DOHH2 (cell line): ENCODE measurements at regions not wholly inside any gene's neighbourhood (a gene's known extent, or its start where the extent isn't known, plus 50 kb on each side); places are given as distances from the start of the nearest gene placed in this dataset.
"Not testable (repeated sequence)": the region's sequence is repeated elsewhere in the genome, so short reads cannot be mapped to it uniquely, and the experiment has no call there.

Experiments
- H3F3A ChIP-seq: fragments of 200-600 bp; sonication (generic), shearing (Covaris generic); 2 replicates; pipeline ENCODE4 v1.6.0; 2016; ENCODE audit warnings: antibody characterized with exemption, mild to moderate bottlenecking; ENCODE audit not compliant: control insufficient read depth, insufficient read depth
- H3K27ac ChIP-seq: fragments of 200-600 bp; sonication (generic); 2 replicates; pipeline ENCODE4 v1.5.1; 2014; ENCODE audit warnings: low read depth, mild to moderate bottlenecking, low read length, moderate library complexity
- H3K27me3 ChIP-seq: fragments of 200-600 bp; sonication (generic); 2 replicates; pipeline ENCODE4 v1.6.1; 2014; ENCODE audit warnings: mild to moderate bottlenecking, low read length, mixed read lengths; ENCODE audit not compliant: control insufficient read depth
- H3K36me3 ChIP-seq: fragments of 200-600 bp; sonication (generic); 2 replicates; pipeline ENCODE4 v1.6.1; 2014; ENCODE audit warnings: mild to moderate bottlenecking, low read length, moderate library complexity, mixed read lengths; ENCODE audit not compliant: control insufficient read depth
- H3K4me1 ChIP-seq: fragments of 200-600 bp; sonication (generic); 2 replicates; pipeline ENCODE4 v1.6.1; 2014; ENCODE audit warnings: mild to moderate bottlenecking, low read length, mixed read lengths; ENCODE audit not compliant: control insufficient read depth
- H3K4me2 ChIP-seq: fragments of 200-600 bp; sonication (generic); 2 replicates; pipeline ENCODE4 v1.6.0; 2014; ENCODE audit warnings: mild to moderate bottlenecking, low read length, moderate library complexity
- H3K4me3 ChIP-seq: fragments of 200-600 bp; sonication (generic); 2 replicates; pipeline ENCODE4 v1.5.1; 2014; ENCODE audit warnings: mild to moderate bottlenecking, low read length, mixed read lengths
- H3K79me2 ChIP-seq: fragments of 200-600 bp; sonication (generic); 2 replicates; pipeline ENCODE4 v1.6.1; 2014; ENCODE audit warnings: mild to moderate bottlenecking, low read length, mixed read lengths; ENCODE audit not compliant: control insufficient read depth
- H3K9me2 ChIP-seq: fragments of 200-600 bp; sonication (generic); replicated peaks from 2 replicates; pipeline ENCODE4 v1.6.1; 2014; ENCODE audit warnings: mild to moderate bottlenecking, low read length, mixed read lengths; ENCODE audit not compliant: control insufficient read depth
- H3K9me3 ChIP-seq: fragments of 200-600 bp; sonication (generic); 2 replicates; pipeline ENCODE4 v1.6.1; 2014; ENCODE audit warnings: antibody characterized with exemption, low read length, mixed read lengths; ENCODE audit not compliant: control insufficient read depth, insufficient read depth
- H4K20me1 ChIP-seq: fragments of 200-600 bp; sonication (generic); 2 replicates; pipeline ENCODE4 v1.6.0; 2014; ENCODE audit warnings: low read depth, mild to moderate bottlenecking, antibody characterized with exemption, low read length, moderate library complexity; ENCODE audit not compliant: control insufficient read depth, insufficient read depth
- CTCF ChIP-seq: fragments of 200-600 bp; sonication (generic); IDR thresholded peaks from one replicate; pipeline ENCODE4 v1.5.1; 2014; ENCODE audit warnings: antibody characterized with exemption, mild to moderate bottlenecking, low read depth, low read length; ENCODE audit not compliant: poor library complexity, severe bottlenecking
- EZH2phosphoT487 ChIP-seq: fragments of 200-600 bp; sonication (generic); IDR thresholded peaks from 2 replicates; pipeline ENCODE4 v1.6.1; 2017; ENCODE audit warnings: borderline replicate concordance, mild to moderate bottlenecking, antibody characterized with exemption, low read length, moderate library complexity, mixed read lengths

DNA sequence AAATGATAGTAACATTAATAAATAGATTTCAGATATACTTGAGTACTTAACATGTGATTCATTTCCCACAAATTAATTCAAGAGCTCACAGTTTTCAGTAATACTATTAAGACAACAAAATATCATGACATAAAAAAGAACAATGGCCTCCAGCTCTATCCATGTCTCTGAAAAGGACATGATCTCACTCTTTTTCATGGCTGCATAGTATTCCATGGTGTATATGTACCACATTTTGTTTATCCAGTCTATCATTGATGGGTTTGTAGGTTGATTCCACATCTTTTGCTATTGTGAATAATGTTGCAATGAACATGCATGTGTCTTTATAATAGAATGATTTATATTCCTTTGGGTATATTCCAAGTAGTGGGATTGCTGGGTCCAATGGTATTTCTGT is 1012.8 kb upstream of the ALCAM start:
- no peaks in the 10 kb centered on the region for H3K36me3 ChIP-seq
- H3K79me2 ChIP-seq: no peaks in the 10 kb centered on the region
- H3K4me2 ChIP-seq: no peak overlapping the region
- TF ChIP-seq CTCF (no peak), EZH2phosphoT487 (no peak)
- no peaks in the 10 kb centered on the region for H3K27me3 ChIP-seq
- H3K9me3 ChIP-seq: no peaks in the 10 kb centered on the region
- H4K20me1 ChIP-seq: no peaks in the 10 kb centered on the region
- H3K27ac ChIP-seq: no peak overlapping the region
- H3F3A ChIP-seq: no peaks in the 10 kb centered on the region
- no peaks in the 10 kb centered on the region for H3K4me1 ChIP-seq
- no peak overlapping the region for H3K4me3 ChIP-seq
- H3K9me2 ChIP-seq: no peaks in the 10 kb centered on the region

DNA sequence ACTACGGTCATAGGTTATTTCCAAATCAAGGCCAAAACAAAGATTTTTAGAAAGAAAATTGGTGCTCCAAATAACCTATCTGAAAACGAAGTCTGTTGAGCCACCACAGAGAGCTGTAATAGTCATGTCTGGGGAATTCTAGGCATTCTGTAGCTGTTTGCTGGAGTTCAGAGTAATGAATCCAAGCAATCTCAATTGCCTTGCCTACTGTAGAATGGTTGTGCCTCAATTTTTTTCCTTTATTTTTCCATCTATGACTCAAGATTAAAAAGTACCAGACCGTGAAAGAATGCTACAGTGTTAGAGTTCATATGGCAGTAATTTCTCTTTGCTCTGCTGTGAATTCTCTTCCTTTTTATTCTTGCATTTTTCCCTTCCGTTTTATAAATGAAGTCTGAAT is 1007.2 kb upstream of the ALCAM start:
- TF ChIP-seq EZH2phosphoT487 (no peak), CTCF (no peak)
- Histone ChIP-seq H3K4me2 (no peak overlapping the region), H3K4me3 (no peak overlapping the region), H3K27me3 (no peaks in the 10 kb centered on the region), H3F3A (no peaks in the 10 kb centered on the region), H4K20me1 (no peaks in the 10 kb centered on the region), H3K9me3 (no peaks in the 10 kb centered on the region), H3K36me3 (no peaks in the 10 kb centered on the region), H3K4me1 (no peaks in the 10 kb centered on the region), H3K27ac (no peak overlapping the region), H3K9me2 (no peaks in the 10 kb centered on the region), H3K79me2 (no peaks in the 10 kb centered on the region)

GRCh38 chr3:104360038-104360437 is 1006.7 kb upstream of the ALCAM start:
- H3K27me3 ChIP-seq: no peaks in the 10 kb centered on the region
- no peak overlapping the region for H3K27ac ChIP-seq
- no peak overlapping the region for H3K4me3 ChIP-seq
- no peaks in the 10 kb centered on the region for H3K9me3 ChIP-seq
- TF ChIP-seq EZH2phosphoT487 (no peak), CTCF (no peak)
- no peaks in the 10 kb centered on the region for H3K9me2 ChIP-seq
- H3K79me2 ChIP-seq: no peaks in the 10 kb centered on the region
- no peak overlapping the region for H3K4me2 ChIP-seq
- no peaks in the 10 kb centered on the region for H3F3A ChIP-seq
- no peaks in the 10 kb centered on the region for H3K36me3 ChIP-seq
- H4K20me1 ChIP-seq: no peaks in the 10 kb centered on the region
- H3K4me1 ChIP-seq: no peaks in the 10 kb centered on the region

DNA sequence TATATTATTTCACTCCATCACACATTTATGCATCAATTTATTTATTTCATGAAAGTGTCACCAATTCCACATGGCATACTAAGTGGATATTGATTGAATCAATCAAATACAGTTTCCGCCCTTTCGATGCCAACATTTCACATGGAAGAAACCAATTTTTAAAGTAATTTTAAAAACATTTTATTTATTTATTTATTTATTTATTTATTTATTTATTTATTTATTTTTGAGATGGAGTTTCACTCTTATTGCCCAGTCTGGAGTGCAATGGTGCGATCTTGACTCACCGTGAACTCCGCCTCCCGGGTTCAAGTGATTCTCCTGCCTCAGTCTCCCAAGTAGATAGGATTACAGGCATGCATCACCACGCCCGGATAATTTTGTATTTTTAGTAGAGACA is 1005.0 kb upstream of the ALCAM start:
- not testable (repeated sequence) for H3K4me3 ChIP-seq, H3K27ac ChIP-seq, H3K9me2 ChIP-seq, H3K9me3 ChIP-seq, H3K4me2 ChIP-seq, H3K79me2 ChIP-seq, H4K20me1 ChIP-seq, H3F3A ChIP-seq, H3K27me3 ChIP-seq, H3K4me1 ChIP-seq, H3K36me3 ChIP-seq
